ENCODE measurements at regions not wholly inside any gene's neighbourhood (a gene's known extent, or its start where the extent isn't known, plus 50 kb on each side); places are given as distances from the start of the nearest gene placed in this dataset.
"Not testable (repeated sequence)": the region's sequence is repeated elsewhere in the genome, so short reads cannot be mapped to it uniquely, and the experiment has no call there.

GRCh38 chr4:158958489-158959270 lies 144.2 kb upstream of the RAPGEF2 start:
- Mint-ChIP-seq H3K4me3 (no peak overlapping the region), H3K4me1 (no peaks in the 10 kb centered on the region), H3K9me3 (peaks cover 0 to 10% (median 0%) of the 10 kb centered on the region in 11 donors), H3K27me3 (peaks cover 4 to 12% (median 9%) of the 10 kb centered on the region in 5 donors), H3K27ac (no peak overlapping the region), H3K36me3 (no peaks in the 10 kb centered on the region)
- Histone ChIP-seq H3K27me3 (ENCODE audit: control insufficient read depth in 2 of 2, insufficient read depth in 2 of 2, low read length in 2 of 2) (peaks cover 0 to 4% of the 10 kb centered on the region in 2 donors), H3K27ac (ENCODE audit: low read depth, low read length) (no peak overlapping the region), H3K9me3 (ENCODE audit: control insufficient read depth in 2 of 3, low read length in 3 of 3) (no peaks in the 10 kb centered on the region), H3K4me1 (ENCODE audit: control insufficient read depth in 2 of 2, insufficient read depth in 2 of 2, low read length in 2 of 2) (no peaks in the 10 kb centered on the region), H3K4me3 (ENCODE audit: low read length) (no peak overlapping the region), H3K36me3 (ENCODE audit: control insufficient read depth in 2 of 3, insufficient read depth in 3 of 3, low read length in 3 of 3) (no peaks in the 10 kb centered on the region)
- no peak for ATAC-seq
- POLR2A ChIA-PET: no interaction called here
- intact Hi-C loops (cut with micrococcal nuclease): no loop called here
- DNase-seq: no peak
- CTCF ChIA-PET: no interaction called here

- H3K9me3 Mint-ChIP-seq: peaks cover 0 to 3% (median 0%) of the 10 kb centered on the region in 11 donors
- H3K4me3 ChIP-seq (ENCODE audit: low read length): no peak overlapping the region
- H3K4me1 ChIP-seq (ENCODE audit: control insufficient read depth in 2 of 2, insufficient read depth in 2 of 2, low read length in 2 of 2): no peaks in the 10 kb centered on the region
- peaks cover 7 to 20% (median 14%) of the 10 kb centered on the region in 5 donors for H3K27me3 Mint-ChIP-seq
- H3K27ac Mint-ChIP-seq: no peak overlapping the region
- intact Hi-C loops (cut with micrococcal nuclease): no loop called here
- no peaks in the 10 kb centered on the region for H3K36me3 ChIP-seq (ENCODE audit: control insufficient read depth in 2 of 3, insufficient read depth in 3 of 3, low read length in 3 of 3)
- no peak overlapping the region for H3K27ac ChIP-seq (ENCODE audit: low read depth, low read length)
- H3K4me3 Mint-ChIP-seq: no peak overlapping the region
- no peaks in the 10 kb centered on the region for H3K9me3 ChIP-seq (ENCODE audit: control insufficient read depth in 2 of 3, low read length in 3 of 3)
- ChIA-PET POLR2A (no interaction called here), CTCF (no interaction called here)
- ATAC-seq (no peak), DNase-seq (no peak)
- H3K4me1 Mint-ChIP-seq: no peaks in the 10 kb centered on the region
- no peaks in the 10 kb centered on the region for H3K36me3 Mint-ChIP-seq
- peaks cover 0 to 4% of the 10 kb centered on the region in 2 donors for H3K27me3 ChIP-seq (ENCODE audit: control insufficient read depth in 2 of 2, insufficient read depth in 2 of 2, low read length in 2 of 2)
These were observed 140.5 kb upstream of the RAPGEF2 start for GRCh38 chr4:158962393-158962792.

GRCh38 chr4:158963282-158963681 lies 139.6 kb upstream of the RAPGEF2 start:
- H3K36me3 Mint-ChIP-seq; DNase-seq; H3K4me1 ChIP-seq (ENCODE audit: control insufficient read depth in 2 of 2, insufficient read depth in 2 of 2, low read length in 2 of 2); POLR2A ChIA-PET; H3K27ac ChIP-seq (ENCODE audit: low read depth, low read length); H3K27ac Mint-ChIP-seq; H3K4me3 ChIP-seq (ENCODE audit: low read length); intact Hi-C loops (cut with micrococcal nuclease); H3K36me3 ChIP-seq (ENCODE audit: control insufficient read depth in 2 of 3, insufficient read depth in 3 of 3, low read length in 3 of 3); ATAC-seq; CTCF ChIA-PET; H3K27me3 ChIP-seq (ENCODE audit: control insufficient read depth in 2 of 2, insufficient read depth in 2 of 2, low read length in 2 of 2); H3K4me3 Mint-ChIP-seq; H3K9me3 ChIP-seq (ENCODE audit: control insufficient read depth in 2 of 3, low read length in 3 of 3); H3K9me3 Mint-ChIP-seq; H3K4me1 Mint-ChIP-seq: not testable (repeated sequence)
- peaks cover 7 to 20% (median 14%) of the 10 kb centered on the region in 5 donors for H3K27me3 Mint-ChIP-seq

- Mint-ChIP-seq H3K9me3 (peaks cover 0 to 3% (median 0%) of the 10 kb centered on the region in 11 donors), H3K36me3 (no peaks in the 10 kb centered on the region), H3K4me3 (no peak overlapping the region), H3K27me3 (peaks cover 7 to 20% (median 14%) of the 10 kb centered on the region in 5 donors), H3K27ac (no peak overlapping the region), H3K4me1 (no peaks in the 10 kb centered on the region)
- H3K4me1 ChIP-seq (ENCODE audit: control insufficient read depth in 2 of 2, insufficient read depth in 2 of 2, low read length in 2 of 2): no peaks in the 10 kb centered on the region
- no peak overlapping the region for H3K4me3 ChIP-seq (ENCODE audit: low read length)
- no peak for ATAC-seq
- intact Hi-C loops (cut with micrococcal nuclease): no loop called here
- H3K9me3 ChIP-seq (ENCODE audit: control insufficient read depth in 2 of 3, low read length in 3 of 3): no peaks in the 10 kb centered on the region
- ChIA-PET POLR2A (no interaction called here), CTCF (no interaction called here)
- H3K27ac ChIP-seq (ENCODE audit: low read depth, low read length): no peak overlapping the region
- no peak for DNase-seq
- H3K27me3 ChIP-seq (ENCODE audit: control insufficient read depth in 2 of 2, insufficient read depth in 2 of 2, low read length in 2 of 2): peaks cover 0 to 4% of the 10 kb centered on the region in 2 donors
- no peaks in the 10 kb centered on the region for H3K36me3 ChIP-seq (ENCODE audit: control insufficient read depth in 2 of 3, insufficient read depth in 3 of 3, low read length in 3 of 3)
These were observed 138.7 kb upstream of the RAPGEF2 start for GRCh38 chr4:158964114-158964727.

GRCh38 chr4:158964728-158965124 lies 138.2 kb upstream of the RAPGEF2 start:
- CTCF ChIA-PET: no interaction called here
- intact Hi-C loops (cut with micrococcal nuclease): no loop called here
- H3K36me3 ChIP-seq (ENCODE audit: control insufficient read depth in 2 of 3, insufficient read depth in 3 of 3, low read length in 3 of 3): no peaks in the 10 kb centered on the region

GRCh38 chr4:158965226-158965625 lies 137.7 kb upstream of the RAPGEF2 start:
- H3K9me3 ChIP-seq (ENCODE audit: control insufficient read depth in 2 of 3, low read length in 3 of 3): no peaks in the 10 kb centered on the region
- peaks cover 0 to 4% of the 10 kb centered on the region in 2 donors for H3K27me3 ChIP-seq (ENCODE audit: control insufficient read depth in 2 of 2, insufficient read depth in 2 of 2, low read length in 2 of 2)
- ATAC-seq (no peak), DNase-seq (no peak)
- H3K36me3 ChIP-seq (ENCODE audit: control insufficient read depth in 2 of 3, insufficient read depth in 3 of 3, low read length in 3 of 3): no peaks in the 10 kb centered on the region
- no peak overlapping the region for H3K4me3 Mint-ChIP-seq
- H3K36me3 Mint-ChIP-seq: no peaks in the 10 kb centered on the region
- no peaks in the 10 kb centered on the region for H3K4me1 ChIP-seq (ENCODE audit: control insufficient read depth in 2 of 2, insufficient read depth in 2 of 2, low read length in 2 of 2)
- no peak overlapping the region for H3K27ac Mint-ChIP-seq
- H3K4me3 ChIP-seq (ENCODE audit: low read length): no peak overlapping the region
- H3K9me3 Mint-ChIP-seq: peaks cover 0 to 3% (median 0%) of the 10 kb centered on the region in 11 donors
- H3K4me1 Mint-ChIP-seq: no peaks in the 10 kb centered on the region
- no peak overlapping the region for H3K27ac ChIP-seq (ENCODE audit: low read depth, low read length)
- POLR2A ChIA-PET: no interaction called here
- intact Hi-C loops (cut with micrococcal nuclease): no loop called here
- CTCF ChIA-PET: no interaction called here
- peaks cover 5 to 19% (median 11%) of the 10 kb centered on the region in 5 donors for H3K27me3 Mint-ChIP-seq

More at GRCh38 chr4:158964728-158965124, 138.2 kb upstream of the RAPGEF2 start:
- H3K27me3 ChIP-seq (ENCODE audit: control insufficient read depth in 2 of 2, insufficient read depth in 2 of 2, low read length in 2 of 2): peaks cover 0 to 4% of the 10 kb centered on the region in 2 donors
- H3K4me1 ChIP-seq (ENCODE audit: control insufficient read depth in 2 of 2, insufficient read depth in 2 of 2, low read length in 2 of 2): no peaks in the 10 kb centered on the region
- Mint-ChIP-seq H3K27me3 (peaks cover 7 to 20% (median 14%) of the 10 kb centered on the region in 5 donors), H3K9me3 (peaks cover 0 to 3% (median 0%) of the 10 kb centered on the region in 11 donors), H3K4me3 (no peak overlapping the region), H3K27ac (no peak overlapping the region), H3K4me1 (no peaks in the 10 kb centered on the region), H3K36me3 (no peaks in the 10 kb centered on the region)
- ATAC-seq: no peak
- POLR2A ChIA-PET: no interaction called here
- H3K4me3 ChIP-seq (ENCODE audit: low read length): no peak overlapping the region
- DNase-seq: no peak
- H3K9me3 ChIP-seq (ENCODE audit: control insufficient read depth in 2 of 3, low read length in 3 of 3): no peaks in the 10 kb centered on the region
- H3K27ac ChIP-seq (ENCODE audit: low read depth, low read length): no peak overlapping the region

GRCh38 chr4:158966091-158966490 lies 136.8 kb upstream of the RAPGEF2 start:
- Mint-ChIP-seq H3K9me3 (peaks cover 0 to 3% (median 0%) of the 10 kb centered on the region in 11 donors), H3K27ac (no peak overlapping the region), H3K4me1 (no peaks in the 10 kb centered on the region), H3K4me3 (no peak overlapping the region), H3K36me3 (no peaks in the 10 kb centered on the region), H3K27me3 (peaks cover 3 to 14% (median 11%) of the 10 kb centered on the region in 5 donors)
- POLR2A ChIA-PET: no interaction called here
- Histone ChIP-seq H3K27me3 (ENCODE audit: control insufficient read depth in 2 of 2, insufficient read depth in 2 of 2, low read length in 2 of 2) (peaks cover 0 to 4% of the 10 kb centered on the region in 2 donors), H3K9me3 (ENCODE audit: control insufficient read depth in 2 of 3, low read length in 3 of 3) (no peaks in the 10 kb centered on the region), H3K27ac (ENCODE audit: low read depth, low read length) (no peak overlapping the region), H3K4me3 (ENCODE audit: low read length) (no peak overlapping the region), H3K36me3 (ENCODE audit: control insufficient read depth in 2 of 3, insufficient read depth in 3 of 3, low read length in 3 of 3) (no peaks in the 10 kb centered on the region), H3K4me1 (ENCODE audit: control insufficient read depth in 2 of 2, insufficient read depth in 2 of 2, low read length in 2 of 2) (no peaks in the 10 kb centered on the region)
- CTCF ChIA-PET: no interaction called here
- DNase-seq (no peak), ATAC-seq (no peak)
- intact Hi-C loops (cut with micrococcal nuclease): no loop called here

Data from naive thymus-derived CD4-positive, alpha-beta T cell (primary cell).